ENCODE measurements at regions not wholly inside any gene's neighbourhood (a gene's known extent, or its start where the extent isn't known, plus 50 kb on each side); places are given as distances from the start of the nearest gene placed in this dataset.

DNA sequence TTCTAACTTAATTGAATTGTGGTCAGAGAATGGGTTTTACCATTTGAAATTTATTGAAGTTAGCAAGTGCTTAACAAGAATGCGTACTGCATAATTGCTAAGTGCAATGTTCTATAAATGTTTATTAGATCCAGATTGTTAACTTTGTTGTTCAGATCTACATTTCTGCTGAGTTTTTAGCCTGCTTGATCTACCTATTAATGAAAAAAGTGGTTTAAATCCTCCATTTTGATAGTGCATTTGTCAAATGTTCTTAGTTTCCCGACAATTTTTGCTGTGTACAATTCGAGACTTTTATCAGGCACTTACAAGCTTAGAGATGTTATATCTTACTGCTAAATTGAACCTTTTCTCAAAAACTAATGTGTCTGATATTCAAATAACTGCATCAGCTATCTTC, 156.4 kb upstream of the ADCY1 start:
- Histone ChIP-seq H3K4me2 (no peak overlapping the region), H3K9me3 (no peaks in the 10 kb centered on the region), H3K4me3 (no peak overlapping the region), H3K27ac (no peak overlapping the region), H3K4me1 (no peaks in the 10 kb centered on the region)
- TF ChIP-seq CBX2 (IDR thresholded peaks at IDR 0.05; ENCODE audit: borderline replicate concordance, low read depth), result no peak
- TF ChIP-seq CHD4 (IDR thresholded peaks at IDR 0.05; ENCODE audit: borderline replicate concordance), result no peak
- TF ChIP-seq, protein P1, sequence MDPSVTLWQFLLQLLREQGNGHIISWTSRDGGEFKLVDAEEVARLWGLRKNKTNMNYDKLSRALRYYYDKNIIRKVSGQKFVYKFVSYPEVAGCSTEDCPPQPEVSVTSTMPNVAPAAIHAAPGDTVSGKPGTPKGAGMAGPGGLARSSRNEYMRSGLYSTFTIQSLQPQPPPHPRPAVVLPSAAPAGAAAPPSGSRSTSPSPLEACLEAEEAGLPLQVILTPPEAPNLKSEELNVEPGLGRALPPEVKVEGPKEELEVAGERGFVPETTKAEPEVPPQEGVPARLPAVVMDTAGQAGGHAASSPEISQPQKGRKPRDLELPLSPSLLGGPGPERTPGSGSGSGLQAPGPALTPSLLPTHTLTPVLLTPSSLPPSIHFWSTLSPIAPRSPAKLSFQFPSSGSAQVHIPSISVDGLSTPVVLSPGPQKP (IDR thresholded peaks at IDR 0.05; ENCODE audit: low read depth, low read length), result no peak
- TF ChIP-seq, protein P2, sequence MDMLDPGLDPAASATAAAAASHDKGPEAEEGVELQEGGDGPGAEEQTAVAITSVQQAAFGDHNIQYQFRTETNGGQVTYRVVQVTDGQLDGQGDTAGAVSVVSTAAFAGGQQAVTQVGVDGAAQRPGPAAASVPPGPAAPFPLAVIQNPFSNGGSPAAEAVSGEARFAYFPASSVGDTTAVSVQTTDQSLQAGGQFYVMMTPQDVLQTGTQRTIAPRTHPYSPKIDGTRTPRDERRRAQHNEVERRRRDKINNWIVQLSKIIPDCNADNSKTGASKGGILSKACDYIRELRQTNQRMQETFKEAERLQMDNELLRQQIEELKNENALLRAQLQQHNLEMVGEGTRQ (IDR thresholded peaks at IDR 0.05), result no peak
- TF ChIP-seq FOSB (CRISPR knock-in tag; IDR thresholded peaks at IDR 0.05), result no peak
- TF ChIP-seq NFE2L2 (conservative IDR thresholded peaks at IDR 0.05; ENCODE audit: low read length), result no peak
- no peak for TF ChIP-seq MAZ (IDR thresholded peaks at IDR 0.05; ENCODE audit: borderline replicate concordance, low read depth, low read length)
- TF ChIP-seq HEYL (CRISPR knock-in tag; IDR thresholded peaks at IDR 0.05), result no peak
- no peak for TF ChIP-seq CHD2 (IDR thresholded peaks at IDR 0.05; ENCODE audit: low read length, partially characterized antibody)
- TF ChIP-seq RARB (CRISPR knock-in tag; IDR thresholded peaks at IDR 0.05), result no peak
- TF ChIP-seq, protein P3, sequence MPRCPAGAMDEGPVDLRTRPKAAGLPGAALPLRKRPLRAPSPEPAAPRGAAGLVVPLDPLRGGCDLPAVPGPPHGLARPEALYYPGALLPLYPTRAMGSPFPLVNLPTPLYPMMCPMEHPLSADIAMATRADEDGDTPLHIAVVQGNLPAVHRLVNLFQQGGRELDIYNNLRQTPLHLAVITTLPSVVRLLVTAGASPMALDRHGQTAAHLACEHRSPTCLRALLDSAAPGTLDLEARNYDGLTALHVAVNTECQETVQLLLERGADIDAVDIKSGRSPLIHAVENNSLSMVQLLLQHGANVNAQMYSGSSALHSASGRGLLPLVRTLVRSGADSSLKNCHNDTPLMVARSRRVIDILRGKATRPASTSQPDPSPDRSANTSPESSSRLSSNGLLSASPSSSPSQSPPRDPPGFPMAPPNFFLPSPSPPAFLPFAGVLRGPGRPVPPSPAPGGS (IDR thresholded peaks at IDR 0.05), result no peak
- TF ChIP-seq, protein P4, sequence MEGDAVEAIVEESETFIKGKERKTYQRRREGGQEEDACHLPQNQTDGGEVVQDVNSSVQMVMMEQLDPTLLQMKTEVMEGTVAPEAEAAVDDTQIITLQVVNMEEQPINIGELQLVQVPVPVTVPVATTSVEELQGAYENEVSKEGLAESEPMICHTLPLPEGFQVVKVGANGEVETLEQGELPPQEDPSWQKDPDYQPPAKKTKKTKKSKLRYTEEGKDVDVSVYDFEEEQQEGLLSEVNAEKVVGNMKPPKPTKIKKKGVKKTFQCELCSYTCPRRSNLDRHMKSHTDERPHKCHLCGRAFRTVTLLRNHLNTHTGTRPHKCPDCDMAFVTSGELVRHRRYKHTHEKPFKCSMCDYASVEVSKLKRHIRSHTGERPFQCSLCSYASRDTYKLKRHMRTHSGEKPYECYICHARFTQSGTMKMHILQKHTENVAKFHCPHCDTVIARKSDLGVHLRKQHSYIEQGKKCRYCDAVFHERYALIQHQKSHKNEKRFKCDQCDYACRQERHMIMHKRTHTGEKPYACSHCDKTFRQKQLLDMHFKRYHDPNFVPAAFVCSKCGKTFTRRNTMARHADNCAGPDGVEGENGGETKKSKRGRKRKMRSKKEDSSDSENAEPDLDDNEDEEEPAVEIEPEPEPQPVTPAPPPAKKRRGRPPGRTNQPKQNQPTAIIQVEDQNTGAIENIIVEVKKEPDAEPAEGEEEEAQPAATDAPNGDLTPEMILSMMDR (IDR thresholded peaks at IDR 0.05), result no peak
- TF ChIP-seq EHF (CRISPR knock-in tag; IDR thresholded peaks at IDR 0.05), result no peak
- TF ChIP-seq PHF8 (IDR thresholded peaks at IDR 0.05; ENCODE audit: borderline replicate concordance, low read depth), result no peak
- no peak for TF ChIP-seq FOXS1 (CRISPR knock-in tag; IDR thresholded peaks at IDR 0.05)
- no peak for TF ChIP-seq RNF2 (IDR thresholded peaks at IDR 0.05; ENCODE audit: borderline replicate concordance, low read depth)
- DNase-seq (ENCODE audit: low read depth in 1 of 2, low spot score in 1 of 2) (no peak), ATAC-seq (no peak), FAIRE-seq (peak; percentile 77)
- 56% methylated on average over 3 of the region's 3 CpGs for WGBS (ENCODE audit: missing lambda C conversion rate)
- ChIA-PET CTCF (no interaction called here), POLR2A (no interaction called here)

DNA sequence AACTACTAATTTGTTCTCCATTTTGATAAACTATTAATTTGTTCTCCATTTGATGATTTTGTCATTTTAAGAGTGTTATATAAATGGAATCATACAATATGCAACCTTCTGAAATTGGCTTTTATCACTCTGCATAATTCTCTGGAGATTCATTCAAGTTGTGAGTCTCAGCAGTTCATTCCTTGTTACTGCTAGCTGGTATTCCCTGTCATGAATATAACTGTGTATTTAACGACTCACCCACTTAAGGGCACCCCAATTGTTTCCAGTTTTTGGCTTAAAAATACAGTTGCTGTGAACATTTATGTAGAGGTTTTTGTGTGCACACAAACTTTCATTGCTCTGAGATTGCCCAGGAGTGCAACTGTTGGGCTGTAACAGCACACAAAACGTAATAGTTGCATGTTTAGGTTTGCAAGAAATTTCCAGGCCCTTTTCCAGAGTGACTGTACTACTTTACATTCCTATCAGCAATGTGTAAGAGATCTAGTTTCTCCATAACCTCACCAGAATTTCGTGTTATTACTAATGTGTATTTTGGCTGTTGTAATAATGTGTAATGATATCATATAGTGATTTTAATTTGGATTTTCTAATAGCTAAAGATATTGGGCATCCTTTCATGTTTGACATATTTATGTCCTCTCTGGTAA, 153.2 kb upstream of the ADCY1 start:
- Histone ChIP-seq H3K9me3 (no peaks in the 10 kb centered on the region), H3K4me2 (no peak overlapping the region), H3K4me3 (no peak overlapping the region), H3K27ac (no peak overlapping the region), H3K4me1 (no peaks in the 10 kb centered on the region)
- WGBS (ENCODE audit: missing lambda C conversion rate), result 11% methylated on average over 3 of the region's 3 CpGs
- ChIA-PET POLR2A (no interaction called here), CTCF (no interaction called here)
- DNase-seq (ENCODE audit: low read depth in 1 of 2, low spot score in 1 of 2), result no peak
- ATAC-seq, result no peak
- TF ChIP-seq GATA3 (IDR thresholded peaks at IDR 0.05; ENCODE audit: borderline replicate concordance), result no peak
- TF ChIP-seq SMC3 (IDR thresholded peaks at IDR 0.05), result no peak
- no peak for TF ChIP-seq ZC3H11A (IDR thresholded peaks at IDR 0.05)
- no peak for TF ChIP-seq CEBPB (IDR thresholded peaks at IDR 0.05)
- TF ChIP-seq CHD4 (IDR thresholded peaks at IDR 0.05; ENCODE audit: borderline replicate concordance), result no peak
- TF ChIP-seq, protein P1 (IDR thresholded peaks at IDR 0.05; ENCODE audit: low read depth, low read length), result no peak
- TF ChIP-seq JUNB (IDR thresholded peaks at IDR 0.05), result no peak
- TF ChIP-seq RARB (CRISPR knock-in tag; IDR thresholded peaks at IDR 0.05), result no peak
- no peak for TF ChIP-seq POLR2AphosphoS2 (conservative IDR thresholded peaks at IDR 0.05; ENCODE audit: low read length)
- no peak for TF ChIP-seq PHF8 (IDR thresholded peaks at IDR 0.05; ENCODE audit: borderline replicate concordance, low read depth)
- TF ChIP-seq, protein P2 (IDR thresholded peaks at IDR 0.05), result no peak
- no peak for TF ChIP-seq EP300 (IDR thresholded peaks at IDR 0.05)
- TF ChIP-seq ZNF302 (CRISPR knock-in tag; IDR thresholded peaks at IDR 0.05), result no peak
- no peak for TF ChIP-seq RAD21 (conservative IDR thresholded peaks at IDR 0.05 in 1 of 2, IDR thresholded peaks at IDR 0.05 in 1 of 2)
- no peak for TF ChIP-seq NFE2L2 (conservative IDR thresholded peaks at IDR 0.05; ENCODE audit: low read length)
- no peak for TF ChIP-seq TFCP2L1 (CRISPR knock-in tag; IDR thresholded peaks at IDR 0.05)
- TF ChIP-seq, protein P5, sequence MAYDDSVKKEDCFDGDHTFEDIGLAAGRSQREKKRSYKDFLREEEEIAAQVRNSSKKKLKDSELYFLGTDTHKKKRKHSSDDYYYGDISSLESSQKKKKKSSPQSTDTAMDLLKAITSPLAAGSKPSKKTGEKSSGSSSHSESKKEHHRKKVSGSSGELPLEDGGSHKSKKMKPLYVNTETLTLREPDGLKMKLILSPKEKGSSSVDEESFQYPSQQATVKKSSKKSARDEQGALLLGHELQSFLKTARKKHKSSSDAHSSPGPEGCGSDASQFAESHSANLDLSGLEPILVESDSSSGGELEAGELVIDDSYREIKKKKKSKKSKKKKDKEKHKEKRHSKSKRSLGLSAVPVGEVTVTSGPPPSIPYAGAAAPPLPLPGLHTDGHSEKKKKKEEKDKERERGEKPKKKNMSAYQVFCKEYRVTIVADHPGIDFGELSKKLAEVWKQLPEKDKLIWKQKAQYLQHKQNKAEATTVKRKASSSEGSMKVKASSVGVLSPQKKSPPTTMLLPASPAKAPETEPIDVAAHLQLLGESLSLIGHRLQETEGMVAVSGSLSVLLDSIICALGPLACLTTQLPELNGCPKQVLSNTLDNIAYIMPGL (CRISPR knock-in tag; IDR thresholded peaks at IDR 0.05; ENCODE audit: borderline replicate concordance), result no peak
- TF ChIP-seq MAZ (IDR thresholded peaks at IDR 0.05; ENCODE audit: borderline replicate concordance, low read depth, low read length), result no peak
- no peak for FAIRE-seq
